SK-N-SH (cell line): ENCODE measurements at regions not wholly inside any gene's neighbourhood (a gene's known extent, or its start where the extent isn't known, plus 50 kb on each side); places are given as distances from the start of the nearest gene placed in this dataset.

Experiments used
- EZH2phosphoT487 ChIP-seq: fragments of 200-600 bp; sonication (generic); IDR thresholded peaks from 2 replicates; pipeline ENCODE4 v1.6.1; 2017; ENCODE audit warnings: low read depth, mixed run types, mild to moderate bottlenecking, antibody characterized with exemption, moderate library complexity, borderline replicate concordance
- TF ChIP-seq, protein P1 (sequence below): fragments of 200-600 bp; sonication (generic); IDR thresholded peaks from 2 replicates; pipeline ENCODE4 v1.6.1; 2017; ENCODE audit warnings: antibody characterized with exemption, mild to moderate bottlenecking, moderate library complexity

DNA sequence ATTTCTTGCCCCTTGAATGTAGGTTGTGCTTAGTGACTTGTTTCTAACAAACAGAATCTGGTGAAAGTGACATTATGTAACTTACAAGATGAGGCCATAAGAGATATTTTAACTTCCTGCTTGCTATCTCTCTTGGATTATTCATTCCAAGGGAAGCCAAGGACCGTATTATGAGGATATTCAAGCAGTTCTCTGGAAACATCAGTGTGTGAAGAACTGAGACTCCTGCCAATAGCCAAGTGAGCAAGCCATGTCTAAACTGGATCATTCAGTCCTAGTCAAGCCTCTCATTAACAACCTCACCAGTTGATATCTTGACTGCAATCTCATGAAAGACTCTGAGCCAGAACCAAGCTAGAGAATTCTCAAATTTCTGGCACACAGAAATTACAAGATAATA lies 765.1 kb upstream of the SLC8A1 start:
- TF ChIP-seq, protein P1, sequence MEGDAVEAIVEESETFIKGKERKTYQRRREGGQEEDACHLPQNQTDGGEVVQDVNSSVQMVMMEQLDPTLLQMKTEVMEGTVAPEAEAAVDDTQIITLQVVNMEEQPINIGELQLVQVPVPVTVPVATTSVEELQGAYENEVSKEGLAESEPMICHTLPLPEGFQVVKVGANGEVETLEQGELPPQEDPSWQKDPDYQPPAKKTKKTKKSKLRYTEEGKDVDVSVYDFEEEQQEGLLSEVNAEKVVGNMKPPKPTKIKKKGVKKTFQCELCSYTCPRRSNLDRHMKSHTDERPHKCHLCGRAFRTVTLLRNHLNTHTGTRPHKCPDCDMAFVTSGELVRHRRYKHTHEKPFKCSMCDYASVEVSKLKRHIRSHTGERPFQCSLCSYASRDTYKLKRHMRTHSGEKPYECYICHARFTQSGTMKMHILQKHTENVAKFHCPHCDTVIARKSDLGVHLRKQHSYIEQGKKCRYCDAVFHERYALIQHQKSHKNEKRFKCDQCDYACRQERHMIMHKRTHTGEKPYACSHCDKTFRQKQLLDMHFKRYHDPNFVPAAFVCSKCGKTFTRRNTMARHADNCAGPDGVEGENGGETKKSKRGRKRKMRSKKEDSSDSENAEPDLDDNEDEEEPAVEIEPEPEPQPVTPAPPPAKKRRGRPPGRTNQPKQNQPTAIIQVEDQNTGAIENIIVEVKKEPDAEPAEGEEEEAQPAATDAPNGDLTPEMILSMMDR: no peak
- TF ChIP-seq EZH2phosphoT487: no peak
